PC-9 (cell line): ENCODE measurements at regions not wholly inside any gene's neighbourhood (a gene's known extent, or its start where the extent isn't known, plus 50 kb on each side); places are given as distances from the start of the nearest gene placed in this dataset.

Source experiments
- BruUV-seq: library from RNA; stranded (reverse); fragments of 400-500 nt; replicated peaks from 2 replicates; lab custom pipeline; 2021; lab: Mats Ljungman, UMichigan
- CTCF ChIA-PET: fragments of 300-600 bp; sonication (Branson Sonifier 250); formaldehyde crosslinking; loops from one replicate; lab custom pipeline; 2022; ENCODE audit warnings: antibody characterized with exemption; lab: Charles Lee
- POLR2A ChIA-PET: fragments of 300-600 bp; sonication (Branson Sonifier 250); formaldehyde crosslinking; loops from one replicate; lab custom pipeline; 2022; ENCODE audit warnings: antibody characterized with exemption; ENCODE audit not compliant: unreplicated experiment; lab: Charles Lee
- DNase-seq, 2 experiments: peaks; one replicate each; pipeline versions ENCODE4 v3.0.0 to v3.0.0-alpha.2; 2015 to 2022; ENCODE audit warnings: mixed read lengths in 1 of 2
- H2AFZ ChIP-seq: fragments of 200-600 bp; sonication (generic); 2 replicates; pipeline ENCODE4 v1.8.1; 2017; ENCODE audit warnings: antibody characterized with exemption
- H3F3A ChIP-seq: fragments of 200-600 bp; sonication (generic); 2 replicates; pipeline ENCODE4 v1.8.1; 2017; ENCODE audit warnings: antibody characterized with exemption, mild to moderate bottlenecking, low read depth; ENCODE audit not compliant: insufficient read depth
- H3K27ac ChIP-seq: fragments of 200-600 bp; sonication (generic); 2 replicates; pipeline ENCODE4 v1.6.1; 2016; ENCODE audit warnings: mixed run types
- H3K27me3 ChIP-seq: fragments of 200-600 bp; sonication (generic); 2 replicates; pipeline ENCODE4 v1.6.1; 2016; ENCODE audit warnings: low read depth, mixed run types; ENCODE audit not compliant: insufficient read depth
- H3K36me3 ChIP-seq: fragments of 200-600 bp; sonication (generic); 2 replicates; pipeline ENCODE4 v1.6.1; 2016; ENCODE audit warnings: low read depth, mixed run types
- H3K4me1 ChIP-seq: fragments of 200-600 bp; sonication (generic); replicated peaks from 2 replicates; pipeline ENCODE4 v1.6.1; 2016; ENCODE audit warnings: mixed run types; ENCODE audit not compliant: insufficient read depth
- H3K4me2 ChIP-seq: fragments of 200-600 bp; sonication (generic); 2 replicates; pipeline ENCODE4 v1.6.1; 2017; ENCODE audit warnings: mixed run types
- H3K4me3 ChIP-seq: fragments of 200-600 bp; sonication (generic); 2 replicates; pipeline ENCODE4 v1.6.1; 2016; ENCODE audit warnings: mixed run types
- H3K79me2 ChIP-seq: fragments of 200-600 bp; sonication (generic); 2 replicates; pipeline ENCODE4 v1.6.1; 2017; ENCODE audit warnings: low read depth, mixed run types
- H3K9me2 ChIP-seq: fragments of 200-600 bp; sonication (generic); 2 replicates; pipeline ENCODE4 v1.8.1; 2017; ENCODE audit warnings: mild to moderate bottlenecking; ENCODE audit not compliant: insufficient read depth
- H3K9me3 ChIP-seq: fragments of 200-600 bp; sonication (generic); 2 replicates; pipeline ENCODE4 v1.8.1; 2016; ENCODE audit warnings: low read depth; ENCODE audit not compliant: insufficient read depth
- H4K20me1 ChIP-seq: fragments of 200-600 bp; sonication (generic); 2 replicates; pipeline ENCODE4 v1.8.1; 2017; ENCODE audit not compliant: insufficient read depth
- CTCF ChIP-seq: fragments of 200-600 bp; sonication (generic); conservative IDR thresholded peaks from 2 replicates; pipeline ENCODE4 v1.6.1; 2017; ENCODE audit warnings: mixed run types, antibody characterized with exemption, mild to moderate bottlenecking, moderate library complexity
- EZH2 ChIP-seq: fragments of 200-600 bp; sonication (generic); IDR thresholded peaks from 2 replicates; pipeline ENCODE4 v1.8.0; 2017; ENCODE audit warnings: antibody characterized with exemption, low read depth
- intact Hi-C: fragments of 100-400 bp; cut with micrococcal nuclease; formaldehyde crosslinking; loops from one replicate; pipeline ENCODE4 v1.10.0; 2022; ENCODE audit not compliant: unreplicated experiment

DNA sequence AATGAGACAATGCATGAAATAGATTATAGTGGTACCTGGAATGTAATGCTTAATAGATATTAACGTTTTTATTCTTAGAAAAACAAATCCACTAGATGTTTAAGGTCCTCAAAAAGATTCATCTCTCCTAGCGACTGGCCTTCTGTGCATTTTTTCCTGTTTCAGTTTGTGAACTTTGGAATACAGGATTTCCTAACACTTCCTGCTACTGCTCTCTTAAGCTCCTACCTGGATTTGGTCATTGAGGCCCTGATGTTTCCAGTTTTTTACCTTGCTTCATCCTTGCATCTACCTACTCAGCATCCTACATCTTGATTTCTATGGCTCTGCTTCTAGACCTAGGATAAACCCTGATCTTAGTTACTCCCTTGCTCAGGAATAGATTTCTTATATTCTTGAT is 188.4 kb downstream of the ABCC12 start:
- H3K9me2 ChIP-seq = no peaks in the 10 kb centered on the region
- H3K4me2 ChIP-seq = no peak overlapping the region
- no peak overlapping the region for H3K4me3 ChIP-seq
- no peak overlapping the region for H3K27ac ChIP-seq
- no peaks in the 10 kb centered on the region for H3F3A ChIP-seq
- no peaks in the 10 kb centered on the region for H3K4me1 ChIP-seq
- no peaks in the 10 kb centered on the region for H3K27me3 ChIP-seq
- no TSS peak for BruUV-seq
- H3K9me3 ChIP-seq = no peaks in the 10 kb centered on the region
- intact Hi-C loops = no loop called here
- TF ChIP-seq EZH2 (no peak), CTCF (no peak)
- DNase-seq = no peak
- H4K20me1 ChIP-seq = no peaks in the 10 kb centered on the region
- ChIA-PET POLR2A (no interaction called here), CTCF (no interaction called here)
- no peaks in the 10 kb centered on the region for H3K79me2 ChIP-seq
- no peaks in the 10 kb centered on the region for H3K36me3 ChIP-seq
- no peak overlapping the region for H2AFZ ChIP-seq

DNA sequence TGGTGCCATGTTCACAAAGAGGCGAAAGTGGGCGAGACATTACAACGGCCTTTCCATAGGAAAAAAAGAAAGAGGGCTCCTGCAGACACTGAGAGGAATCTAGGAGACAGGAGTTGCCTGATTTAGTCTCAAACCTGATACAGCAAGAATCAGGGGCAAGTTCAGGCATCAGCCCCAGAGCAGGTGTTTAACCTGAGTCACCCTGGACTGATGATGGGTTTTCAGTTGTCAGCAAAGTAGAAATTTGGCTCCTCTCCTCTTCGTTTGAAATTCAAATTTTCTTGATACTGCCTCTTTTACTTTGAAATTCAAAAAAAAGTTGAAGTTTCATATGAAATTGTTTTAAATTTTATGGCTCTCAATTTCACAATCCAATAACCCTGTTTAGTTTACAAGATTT is 189.5 kb downstream of the ABCC12 start:
- Histone ChIP-seq H3F3A (no peaks in the 10 kb centered on the region), H4K20me1 (no peaks in the 10 kb centered on the region), H3K9me3 (no peaks in the 10 kb centered on the region), H2AFZ (no peak overlapping the region), H3K4me1 (no peaks in the 10 kb centered on the region), H3K4me2 (no peak overlapping the region), H3K9me2 (no peaks in the 10 kb centered on the region), H3K36me3 (no peaks in the 10 kb centered on the region), H3K79me2 (no peaks in the 10 kb centered on the region), H3K27ac (no peak overlapping the region), H3K27me3 (no peaks in the 10 kb centered on the region), H3K4me3 (no peak overlapping the region)
- intact Hi-C loops = no loop called here
- ChIA-PET POLR2A (no interaction called here), CTCF (no interaction called here)
- no TSS peak for BruUV-seq
- no peak for TF ChIP-seq EZH2
- no peak for DNase-seq

DNA sequence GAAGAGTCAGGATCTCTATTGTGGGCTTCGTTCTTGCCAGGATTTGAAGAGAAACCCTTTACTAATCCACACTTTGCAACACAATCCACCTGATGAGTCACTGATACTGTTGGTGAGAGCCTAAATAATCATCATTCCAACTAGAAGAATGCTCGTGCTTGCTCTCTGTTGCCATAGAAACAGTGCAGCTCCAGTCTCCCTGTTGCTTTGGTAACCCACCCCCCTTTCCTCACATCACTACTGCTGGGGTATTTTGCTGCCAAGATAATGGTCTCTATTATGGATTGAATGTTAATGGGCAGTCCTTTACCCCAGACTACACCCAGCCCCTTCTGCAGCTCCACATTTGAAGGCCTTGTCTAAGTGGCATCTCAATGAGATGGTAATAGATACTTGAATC is 190.4 kb downstream of the ABCC12 start:
- Histone ChIP-seq H3K4me1 (no peaks in the 10 kb centered on the region), H3K27me3 (no peaks in the 10 kb centered on the region), H3K4me2 (no peak overlapping the region), H2AFZ (no peak overlapping the region), H3K9me2 (no peaks in the 10 kb centered on the region), H3K27ac (no peak overlapping the region), H3K9me3 (no peaks in the 10 kb centered on the region), H4K20me1 (no peaks in the 10 kb centered on the region), H3K79me2 (no peaks in the 10 kb centered on the region), H3K36me3 (no peaks in the 10 kb centered on the region), H3F3A (no peaks in the 10 kb centered on the region), H3K4me3 (no peak overlapping the region)
- CTCF ChIA-PET = no interaction called here
- DNase-seq = no peak
- no peak for TF ChIP-seq CTCF
- no peak for TF ChIP-seq EZH2
- POLR2A ChIA-PET = no interaction called here
- no TSS peak for BruUV-seq
- intact Hi-C loops = no loop called here

DNA sequence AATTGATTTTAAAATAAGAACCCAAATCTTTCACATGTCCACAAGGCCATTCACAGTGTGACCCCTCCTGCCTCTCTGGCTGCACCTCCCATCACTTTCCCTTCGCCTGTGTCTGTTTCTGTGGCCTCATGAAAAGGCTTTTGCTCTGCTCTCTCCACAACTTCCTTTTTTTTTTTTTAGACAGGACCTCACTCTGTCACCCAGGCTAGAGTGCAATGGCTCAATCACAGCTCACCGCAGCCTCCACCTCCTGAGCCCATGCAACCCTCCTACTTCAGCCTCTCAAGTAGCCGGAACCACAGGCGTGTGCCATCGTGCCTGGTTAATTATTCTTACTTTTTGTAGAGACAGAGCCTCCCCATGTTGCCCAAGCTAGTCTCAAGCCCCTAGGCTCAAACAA is 197.1 kb downstream of the ABCC12 start:
- intact Hi-C loops = no loop called here
- H2AFZ ChIP-seq = no peak overlapping the region

More for the DNA sequence above, 197.1 kb downstream of the ABCC12 start:
- Histone ChIP-seq H3K4me1 (no peaks in the 10 kb centered on the region), H3K4me3 (no peak overlapping the region), H4K20me1 (no peaks in the 10 kb centered on the region), H3K27me3 (no peaks in the 10 kb centered on the region), H3F3A (no peaks in the 10 kb centered on the region), H3K4me2 (no peak overlapping the region), H3K27ac (no peak overlapping the region), H3K9me3 (no peaks in the 10 kb centered on the region), H3K79me2 (no peaks in the 10 kb centered on the region), H3K9me2 (no peaks in the 10 kb centered on the region), H3K36me3 (no peaks in the 10 kb centered on the region)
- BruUV-seq = no TSS peak
- TF ChIP-seq CTCF (no peak), EZH2 (no peak)
- ChIA-PET POLR2A (no interaction called here), CTCF (no interaction called here)
- DNase-seq = no peak
